Small intestine (tissue), 7 donors: ENCODE measurements at regions not wholly inside any gene's neighbourhood (a gene's known extent, or its start where the extent isn't known, plus 50 kb on each side); places are given as distances from the start of the nearest gene placed in this dataset.

Experiments
- DNase-seq, 2 donors: peaks; one replicate each; pipeline versions ENCODE4 v3.0.0 to v3.0.0-alpha.2; 2013
- FAIRE-seq: peaks from 2 replicates; lab custom pipeline; 2012; peaks lifted over from hg19 to GRCh38; lab: Jason Lieb, UNC
- H3K27ac ChIP-seq, 3 donors: one replicate each; pipeline ENCODE4 v1.5.1; 2013; ENCODE audit warnings: low read length in 2 of 3, mild to moderate bottlenecking in 2 of 3, control low read depth in 1 of 3, inconsistent platforms in 1 of 3, low read depth in 1 of 3, moderate library complexity in 1 of 3
- H3K27me3 ChIP-seq, 3 donors: one replicate each; pipeline ENCODE4 v1.6.1; 2013; ENCODE audit warnings: low read length in 3 of 3, inconsistent platforms in 1 of 3; ENCODE audit not compliant: control insufficient read depth in 3 of 3, insufficient read depth in 3 of 3
- H3K36me3 ChIP-seq, 3 donors: one replicate each; pipeline ENCODE4 v1.6.1; 2013; ENCODE audit warnings: low read length in 3 of 3, inconsistent platforms in 1 of 3, low read depth in 1 of 3, mild to moderate bottlenecking in 1 of 3, moderate library complexity in 1 of 3; ENCODE audit not compliant: control insufficient read depth in 3 of 3, insufficient read depth in 2 of 3
- H3K4me1 ChIP-seq, 3 donors: one replicate each; pipeline ENCODE4 v1.6.1; 2013; ENCODE audit warnings: low read length in 2 of 3, inconsistent platforms in 1 of 3, low read depth in 1 of 3, mild to moderate bottlenecking in 1 of 3, moderate library complexity in 1 of 3; ENCODE audit not compliant: control insufficient read depth in 3 of 3, insufficient read depth in 2 of 3
- H3K4me3 ChIP-seq, 3 donors: one replicate each; pipeline ENCODE4 v1.5.1; 2013; ENCODE audit warnings: low read length in 3 of 3, control low read depth in 1 of 3, inconsistent platforms in 1 of 3, low read depth in 1 of 3, mild to moderate bottlenecking in 1 of 3, moderate library complexity in 1 of 3
- H3K9me3 ChIP-seq, 2 donors: one replicate each; pipeline ENCODE4 v1.6.1; 2013; ENCODE audit warnings: low read depth in 1 of 2, low read length in 1 of 2; ENCODE audit not compliant: control insufficient read depth in 2 of 2, insufficient read depth in 1 of 2
- WGBS, 3 donors: extraction: QIAGEN DNeasy Blood & Tissue Kit; methylation state at CpG; one replicate each; pipeline ENCODE4 v1.1.7; 2013; 5-methylcytosine and 5-hydroxymethylcytosine counted together
- donor health status: healthy with polysubstance abuse.
- donor health status: control.
- donor health status: control.
- donor health status: Bipolar disorder and iron deficiency.
- donor health status: healthy.

DNA sequence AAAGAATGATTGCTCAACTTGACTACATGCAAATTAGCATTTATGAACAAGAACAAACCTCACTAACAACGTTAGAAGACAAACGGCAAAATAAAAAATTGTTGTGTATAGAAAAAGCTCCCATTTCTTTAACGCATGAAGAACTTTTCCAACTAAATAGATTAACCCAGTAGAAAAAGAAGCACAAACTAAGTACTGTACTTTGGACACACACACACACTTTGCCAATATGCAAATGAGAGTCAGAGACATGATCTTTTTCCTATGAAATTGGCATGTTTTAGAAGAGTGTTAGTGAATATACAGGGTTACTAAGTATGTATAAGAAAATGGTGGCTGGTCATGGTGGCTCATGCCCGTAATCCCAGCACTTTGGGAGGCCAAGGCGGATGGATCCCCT, 355.6 kb downstream of the SH2D4B start:
- H3K27ac ChIP-seq: no peak overlapping the region
- peaks cover 0 to 3% (median 0%) of the 10 kb centered on the region in 3 donors for H3K27me3 ChIP-seq
- H3K36me3 ChIP-seq: no peaks in the 10 kb centered on the region
- H3K9me3 ChIP-seq: no peaks in the 10 kb centered on the region
- FAIRE-seq (no peak), DNase-seq (no peak)
- H3K4me3 ChIP-seq: no peak overlapping the region
- no peaks in the 10 kb centered on the region for H3K4me1 ChIP-seq
- WGBS, 3 donors: 86 to 87% (median 87%) methylated on average over 5 of the region's 5 CpGs

GRCh38 chr10:80894311-80894791, 356.6 kb downstream of the SH2D4B start:
- H3K27ac ChIP-seq: no peak overlapping the region
- H3K27me3 ChIP-seq: peaks cover 0 to 3% (median 0%) of the 10 kb centered on the region in 3 donors
- no peaks in the 10 kb centered on the region for H3K9me3 ChIP-seq
- no peak for FAIRE-seq
- no peak overlapping the region for H3K4me3 ChIP-seq
- no peaks in the 10 kb centered on the region for H3K36me3 ChIP-seq
- 30 to 46% (median 42%) methylated on average over 3 of the region's 3 CpGs for WGBS, 3 donors
- no peak for DNase-seq
- H3K4me1 ChIP-seq: no peaks in the 10 kb centered on the region

DNA sequence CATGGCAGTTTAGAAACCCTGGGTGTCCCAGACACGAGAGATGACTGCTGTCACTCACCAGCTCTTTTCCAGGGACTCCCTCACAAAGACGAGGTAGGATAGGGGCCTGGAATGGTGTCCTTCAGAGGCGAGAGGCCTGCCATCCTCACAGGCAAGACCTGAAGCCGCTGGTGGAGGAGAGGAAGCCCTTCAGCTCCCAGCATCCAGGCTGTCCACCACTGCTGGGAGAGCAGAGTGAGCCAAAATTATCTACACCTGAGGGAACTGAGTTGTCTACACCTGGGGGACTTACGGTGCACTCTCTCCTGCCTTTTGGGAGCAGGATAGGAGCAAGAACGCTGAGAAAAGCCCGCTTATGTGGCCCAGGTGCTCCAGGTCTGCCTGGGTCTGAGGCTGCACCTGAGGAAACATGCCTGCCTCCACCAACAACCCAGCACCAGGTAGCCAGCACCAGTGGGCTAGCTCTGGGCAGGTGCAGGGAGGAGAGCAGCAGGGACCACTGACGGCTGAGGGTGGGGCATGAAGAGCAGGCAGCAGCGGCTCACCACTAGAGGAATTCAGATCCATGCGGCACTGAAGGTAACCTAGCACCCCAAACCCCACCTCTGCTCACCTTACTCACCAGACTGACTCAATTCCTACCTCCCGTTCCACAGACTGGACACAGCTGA, 357.2 kb downstream of the SH2D4B start:
- Histone ChIP-seq H3K4me3 (no peak overlapping the region), H3K9me3 (no peaks in the 10 kb centered on the region), H3K27ac (no peak overlapping the region), H3K36me3 (no peaks in the 10 kb centered on the region), H3K4me1 (no peaks in the 10 kb centered on the region), H3K27me3 (peaks cover 0 to 3% (median 0%) of the 10 kb centered on the region in 3 donors)
- 67 to 81% (median 73%) methylated on average over 11 of the region's 11 CpGs for WGBS, 3 donors
- DNase-seq (no peak), FAIRE-seq (no peak)

GRCh38 chr10:80896076-80896475, 358.4 kb downstream of the SH2D4B start:
- DNase-seq: no peak
- no peak overlapping the region for H3K4me3 ChIP-seq
- no peak for FAIRE-seq
- no peaks in the 10 kb centered on the region for H3K36me3 ChIP-seq
- no peaks in the 10 kb centered on the region for H3K9me3 ChIP-seq
- no peak overlapping the region for H3K27ac ChIP-seq
- no peaks in the 10 kb centered on the region for H3K4me1 ChIP-seq
- 57 to 67% (median 63%) methylated on average over 5 of the region's 5 CpGs for WGBS, 3 donors
- H3K27me3 ChIP-seq: peaks cover 0 to 3% (median 0%) of the 10 kb centered on the region in 3 donors

- Histone ChIP-seq H3K27ac (no peak overlapping the region), H3K36me3 (no peaks in the 10 kb centered on the region), H3K4me3 (no peak overlapping the region), H3K4me1 (no peaks in the 10 kb centered on the region), H3K27me3 (peaks cover 0 to 3% (median 0%) of the 10 kb centered on the region in 3 donors), H3K9me3 (no peaks in the 10 kb centered on the region)
- DNase-seq (no peak), FAIRE-seq (no peak)
- WGBS, 3 donors: 42 to 72% (median 45%) methylated on average over 7 of the region's 7 CpGs
These were observed 359.3 kb downstream of the SH2D4B start for GRCh38 chr10:80896959-80897358.

- Histone ChIP-seq H3K27me3 (peaks cover 0 to 3% (median 0%) of the 10 kb centered on the region in 3 donors), H3K4me3 (no peak overlapping the region), H3K4me1 (no peaks in the 10 kb centered on the region), H3K36me3 (no peaks in the 10 kb centered on the region), H3K9me3 (no peaks in the 10 kb centered on the region), H3K27ac (no peak overlapping the region)
- WGBS, 3 donors: 21 to 81% (median 55%) methylated on average over 1 of the region's 1 CpG
- DNase-seq: peak in 1 of 2 donors; percentile 1
- FAIRE-seq: no peak
These were observed 363.0 kb downstream of the SH2D4B start for GRCh38 chr10:80900661-80901060.

- 14 to 32% (median 23%) methylated on average over 6 of the region's 6 CpGs for WGBS, 3 donors
- H3K36me3 ChIP-seq: no peaks in the 10 kb centered on the region
- no peaks in the 10 kb centered on the region for H3K4me1 ChIP-seq
- H3K4me3 ChIP-seq: no peak overlapping the region
- H3K9me3 ChIP-seq: no peaks in the 10 kb centered on the region
- no peaks in the 10 kb centered on the region for H3K27me3 ChIP-seq
- no peak for FAIRE-seq
- H3K27ac ChIP-seq: no peak overlapping the region
- DNase-seq: no peak
These were observed 370.9 kb downstream of the SH2D4B start for GRCh38 chr10:80908611-80909010.

DNA sequence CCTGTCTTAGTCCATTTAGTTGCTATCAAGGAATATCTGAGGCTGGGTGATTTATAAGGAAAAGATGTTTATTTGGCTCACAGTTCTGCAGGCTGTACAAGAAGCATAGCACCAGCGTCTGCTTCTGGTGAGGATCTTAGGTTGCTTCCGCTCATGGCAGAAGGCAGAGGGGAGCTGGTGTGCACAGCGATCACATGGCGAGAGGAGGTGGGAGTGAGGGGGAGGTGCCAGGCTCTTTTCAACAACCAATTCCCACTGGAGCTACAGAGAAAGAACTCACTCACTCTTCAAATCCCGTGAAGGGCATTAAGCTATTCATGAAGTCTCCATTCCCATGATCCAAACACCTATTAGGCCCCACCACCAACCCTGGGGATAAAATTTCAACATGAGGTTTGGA, 371.6 kb downstream of the SH2D4B start:
- FAIRE-seq (no peak), DNase-seq (no peak)
- no peaks in the 10 kb centered on the region for H3K36me3 ChIP-seq
- WGBS, 3 donors: 67 to 76% (median 71%) methylated on average over 5 of the region's 5 CpGs
- no peak overlapping the region for H3K27ac ChIP-seq
- no peaks in the 10 kb centered on the region for H3K9me3 ChIP-seq
- no peak overlapping the region for H3K4me3 ChIP-seq
- no peaks in the 10 kb centered on the region for H3K27me3 ChIP-seq
- no peaks in the 10 kb centered on the region for H3K4me1 ChIP-seq

- WGBS, 3 donors: 18 to 42% (median 35%) methylated on average over 5 of the region's 5 CpGs
- Histone ChIP-seq H3K4me1 (no peaks in the 10 kb centered on the region), H3K27me3 (no peaks in the 10 kb centered on the region), H3K4me3 (no peak overlapping the region), H3K36me3 (no peaks in the 10 kb centered on the region), H3K9me3 (no peaks in the 10 kb centered on the region), H3K27ac (no peak overlapping the region)
- DNase-seq: no peak
- FAIRE-seq: no peak
These were observed 379.9 kb downstream of the SH2D4B start for GRCh38 chr10:80917636-80918035.
